AG08395 (cell line): ENCODE measurements at regions not wholly inside any gene's neighbourhood (a gene's known extent, or its start where the extent isn't known, plus 50 kb on each side); places are given as distances from the start of the nearest gene placed in this dataset.
A peak's percentile ranks its signal among the peaks of the same experiment; 100 is the strongest.

ENCODE experiments used
- DNase-seq: peaks from one replicate; pipeline ENCODE4 v3.0.0; 2012; ENCODE audit warnings: mixed read lengths, low spot score

GRCh38 chr18:42137693-42138375 is 182.8 kb downstream of the PIK3C3 start:
- DNase-seq: no peak

- DNase-seq: no peak
Observed at GRCh38 chr18:42141439-42141838, 186.4 kb downstream of the PIK3C3 start.

GRCh38 chr18:42155024-42155423 is 200.0 kb downstream of the PIK3C3 start:
- DNase-seq: no peak

- no peak for DNase-seq
Observed at GRCh38 chr18:42156281-42156680, 201.2 kb downstream of the PIK3C3 start.

GRCh38 chr18:42157420-42157819 is 202.4 kb downstream of the PIK3C3 start:
- DNase-seq: no peak

GRCh38 chr18:42157878-42158277 is 202.8 kb downstream of the PIK3C3 start:
- DNase-seq: no peak

- no peak for DNase-seq
Observed at GRCh38 chr18:42159146-42159545, 204.1 kb downstream of the PIK3C3 start.

GRCh38 chr18:42163321-42163720 is 208.3 kb downstream of the PIK3C3 start:
- no peak for DNase-seq

- no peak for DNase-seq
Observed at GRCh38 chr18:42164556-42164955, 209.5 kb downstream of the PIK3C3 start.

- DNase-seq: no peak
Observed at GRCh38 chr18:42165922-42166513, 211.0 kb downstream of the PIK3C3 start.

- no peak for DNase-seq
Observed at GRCh38 chr18:42168487-42168886, 213.5 kb downstream of the PIK3C3 start.

GRCh38 chr18:42168907-42169306 is 213.9 kb downstream of the PIK3C3 start:
- no peak for DNase-seq

GRCh38 chr18:42174909-42175308 is 219.9 kb downstream of the PIK3C3 start:
- DNase-seq: peak; percentile 31

GRCh38 chr18:42176599-42176998 is 221.6 kb downstream of the PIK3C3 start:
- no peak for DNase-seq

GRCh38 chr18:42177390-42177789 is 222.4 kb downstream of the PIK3C3 start:
- no peak for DNase-seq

GRCh38 chr18:42178376-42179080 is 223.5 kb downstream of the PIK3C3 start:
- no peak for DNase-seq

GRCh38 chr18:42179542-42180121 is 224.6 kb downstream of the PIK3C3 start:
- no peak for DNase-seq

GRCh38 chr18:42181474-42181873 is 226.4 kb downstream of the PIK3C3 start:
- no peak for DNase-seq

- DNase-seq: peak; percentile 30
Observed at GRCh38 chr18:42182728-42183700, 228.0 kb downstream of the PIK3C3 start.

- peak; percentile 91 for DNase-seq
Observed at GRCh38 chr18:42183746-42184145, 228.7 kb downstream of the PIK3C3 start.

- DNase-seq: no peak
Observed at GRCh38 chr18:42184685-42185477, 229.8 kb downstream of the PIK3C3 start.
